Gastrocnemius medialis (tissue), 4 donors: ENCODE measurements at regions not wholly inside any gene's neighbourhood (a gene's known extent, or its start where the extent isn't known, plus 50 kb on each side); places are given as distances from the start of the nearest gene placed in this dataset.
"Not testable (repeated sequence)": the region's sequence is repeated elsewhere in the genome, so short reads cannot be mapped to it uniquely, and the experiment has no call there.

Source experiments
- ATAC-seq, 2 donors: fragments of 150-250 bp; one replicate each; pipeline ENCODE4 v1.9.1; 2016
- DNase-seq, 2 donors: peaks; one replicate each; pipeline ENCODE4 v3.0.0-alpha.2; 2019
- H3K27ac ChIP-seq, 4 donors: fragments of 200-600 bp; sonication (generic); 1 replicate in 1 of 4; 2 replicates in 3 of 4; pipeline ENCODE4 v1.5.1; 2016 to 2018; ENCODE audit warnings: mild to moderate bottlenecking in 2 of 4, moderate library complexity in 1 of 4
- H3K27me3 ChIP-seq, 3 donors: fragments of 200-600 bp; sonication (generic) in 2 of 3; 1 replicate in 1 of 3; 2 replicates in 2 of 3; pipeline versions ENCODE4 v1.5.1 to v1.6.0; 2016 to 2019; ENCODE audit warnings: mild to moderate bottlenecking in 1 of 3, moderate library complexity in 1 of 3
- H3K36me3 ChIP-seq, 2 donors: fragments of 200-600 bp; sonication (generic) in 1 of 2; one replicate each; pipeline ENCODE4 v1.5.1; 2017 to 2018
- H3K4me1 ChIP-seq, 2 donors: fragments of 200-600 bp; sonication (generic) in 1 of 2; one replicate each; pipeline ENCODE4 v1.5.1; 2016 to 2017; ENCODE audit warnings: mild to moderate bottlenecking in 2 of 2
- H3K4me3 ChIP-seq, 4 donors: fragments of 200-600 bp; sonication (generic) in 3 of 4; 1 replicate in 1 of 4; 2 replicates in 3 of 4; pipeline ENCODE4 v1.5.1; 2016 to 2019; ENCODE audit warnings: mild to moderate bottlenecking in 2 of 4
- H3K9me3 ChIP-seq, 3 donors: fragments of 200-600 bp; sonication (generic) in 2 of 3; 1 replicate in 1 of 3; 2 replicates in 2 of 3; pipeline ENCODE4 v1.5.1; 2016 to 2019
- CTCF ChIP-seq, 5 experiments: fragments of 450-650 bp in 3 of 5; fragments of 200-600 bp in 2 of 5; sonication (generic) in 2 of 5; IDR thresholded peaks in 4 of 5; conservative IDR thresholded peaks in 1 of 5; 1 replicate in 4 of 5; 2 replicates in 1 of 5; pipeline ENCODE4 v1.5.1; 2016 to 2019; ENCODE audit warnings: antibody characterized with exemption in 5 of 5, mild to moderate bottlenecking in 3 of 5, moderate library complexity in 3 of 5
- POLR2A ChIP-seq, 2 donors: fragments of 450-650 bp; IDR thresholded peaks; one replicate each; pipeline ENCODE4 v1.6.1; 2017; ENCODE audit warnings: antibody characterized with exemption in 2 of 2, mild to moderate bottlenecking in 2 of 2, moderate library complexity in 2 of 2
- in situ Hi-C, 4 donors: fragments of 200-750 bp; cut with MboI; loops; one replicate each; pipeline versions ENCODE4 v1.15.0 to v1.8.0; 2017; ENCODE audit warnings: low sequenced_read_pairs in 4 of 4
- intact Hi-C: fragments of 100-400 bp; cut with DNase I; formaldehyde crosslinking; loops from one replicate; pipeline ENCODE4 v1.15.1; 2023; ENCODE audit warnings: low total_unique reads

- Histone ChIP-seq H3K27me3 (peaks cover 0 to 29% (median 0%) of the 10 kb centered on the region in 3 donors), H3K36me3 (no peaks in the 10 kb centered on the region), H3K4me3 (no peak overlapping the region), H3K9me3 (no peaks in the 10 kb centered on the region), H3K4me1 (no peaks in the 10 kb centered on the region), H3K27ac (no peak overlapping the region)
- intact Hi-C loops (no loop called here), in situ Hi-C loops (no loop called here)
- TF ChIP-seq POLR2A (IDR thresholded peaks at IDR 0.05) (no peak), CTCF (IDR thresholded peaks at IDR 0.05 in 4 of 5, conservative IDR thresholded peaks at IDR 0.05 in 1 of 5) (no peak)
- ATAC-seq (no peak), DNase-seq (no peak)
Observed at GRCh38 chr20:29408034-29408695, 1849.3 kb upstream of the DEFB115 start.

GRCh38 chr20:29408707-29409106 lies 1848.8 kb upstream of the DEFB115 start:
- ATAC-seq, DNase-seq, H3K27ac ChIP-seq: not testable (repeated sequence)

GRCh38 chr20:29409160-29409689 lies 1848.2 kb upstream of the DEFB115 start:
- DNase-seq, H3K4me3 ChIP-seq, in situ Hi-C loops, H3K9me3 ChIP-seq, ATAC-seq, H3K4me1 ChIP-seq, H3K36me3 ChIP-seq, H3K27ac ChIP-seq, intact Hi-C loops: not testable (repeated sequence)
- H3K27me3 ChIP-seq, result peaks cover 0 to 29% (median 0%) of the 10 kb centered on the region in 3 donors

More at GRCh38 chr20:29408707-29409106, 1848.8 kb upstream of the DEFB115 start:
- H3K4me1 ChIP-seq, H3K9me3 ChIP-seq, H3K4me3 ChIP-seq, intact Hi-C loops, H3K36me3 ChIP-seq, in situ Hi-C loops: not testable (repeated sequence)
- H3K27me3 ChIP-seq, result peaks cover 0 to 29% (median 0%) of the 10 kb centered on the region in 3 donors

GRCh38 chr20:29409833-29410805 lies 1847.3 kb upstream of the DEFB115 start:
- Histone ChIP-seq H3K9me3 (no peaks in the 10 kb centered on the region), H3K36me3 (no peaks in the 10 kb centered on the region), H3K27ac (no peak overlapping the region), H3K4me3 (no peak overlapping the region), H3K4me1 (no peaks in the 10 kb centered on the region), H3K27me3 (peaks cover 0 to 29% (median 0%) of the 10 kb centered on the region in 3 donors)
- in situ Hi-C loops (no loop called here), intact Hi-C loops (no loop called here)
- DNase-seq (no peak), ATAC-seq (no peak)
- TF ChIP-seq CTCF (IDR thresholded peaks at IDR 0.05 in 4 of 5, conservative IDR thresholded peaks at IDR 0.05 in 1 of 5), result no peak
- no peak for TF ChIP-seq POLR2A (IDR thresholded peaks at IDR 0.05)

GRCh38 chr20:29410806-29411457 lies 1846.5 kb upstream of the DEFB115 start:
- Histone ChIP-seq H3K4me1 (no peaks in the 10 kb centered on the region), H3K4me3 (peak overlapping the region in 1 of 4 donors; percentile 3), H3K36me3 (no peaks in the 10 kb centered on the region), H3K9me3 (no peaks in the 10 kb centered on the region), H3K27me3 (peaks cover 0 to 27% (median 0%) of the 10 kb centered on the region in 3 donors), H3K27ac (no peak overlapping the region)
- no peak for ATAC-seq
- TF ChIP-seq POLR2A (IDR thresholded peaks at IDR 0.05) (no peak), CTCF (IDR thresholded peaks at IDR 0.05 in 4 of 5, conservative IDR thresholded peaks at IDR 0.05 in 1 of 5) (no peak)
- in situ Hi-C loops (no loop called here), intact Hi-C loops (no loop called here)
- DNase-seq, result no peak

GRCh38 chr20:29411458-29411820 lies 1846.0 kb upstream of the DEFB115 start:
- Histone ChIP-seq H3K4me3 (peak overlapping the region in 1 of 4 donors; percentile 3), H3K27me3 (peaks cover 0 to 23% (median 0%) of the 10 kb centered on the region in 3 donors)
- H3K27ac ChIP-seq, H3K36me3 ChIP-seq, DNase-seq, ATAC-seq, H3K4me1 ChIP-seq, H3K9me3 ChIP-seq, intact Hi-C loops, in situ Hi-C loops: not testable (repeated sequence)
